HG03097 (cell line): ENCODE measurements at regions not wholly inside any gene's neighbourhood (a gene's known extent, or its start where the extent isn't known, plus 50 kb on each side); places are given as distances from the start of the nearest gene placed in this dataset.
"Not testable (repeated sequence)": the region's sequence is repeated elsewhere in the genome, so short reads cannot be mapped to it uniquely, and the experiment has no call there.

Experiments used
- ATAC-seq: cut with Tn5 transposase; IDR thresholded peaks from one replicate; pipeline ENCODE4 v1.9.1; 2021; ENCODE audit not compliant: unreplicated experiment, low FRiP score

- no peak for ATAC-seq
These were observed 95.6 kb downstream of the RRAGB start for GRCh38 chrX:55813150-55813549.

- no peak for ATAC-seq
These were observed 98.0 kb downstream of the RRAGB start for GRCh38 chrX:55815546-55815945.

GRCh38 chrX:55816023-55816422 is 98.5 kb downstream of the RRAGB start:
- ATAC-seq: no peak

GRCh38 chrX:55818673-55819375 is 101.3 kb downstream of the RRAGB start:
- ATAC-seq: no peak

- no peak for ATAC-seq
These were observed 121.9 kb downstream of the RRAGB start for GRCh38 chrX:55839485-55839884.

GRCh38 chrX:55841962-55842752 is 124.6 kb downstream of the RRAGB start:
- ATAC-seq: no peak

- not testable (repeated sequence) for ATAC-seq
These were observed 149.2 kb downstream of the RRAGB start for GRCh38 chrX:55866779-55867178.

GRCh38 chrX:55867181-55867651 is 149.7 kb downstream of the RRAGB start:
- ATAC-seq: peak; percentile 86

GRCh38 chrX:55867708-55868107 is 150.2 kb downstream of the RRAGB start:
- peak; percentile 55 for ATAC-seq

GRCh38 chrX:55874807-55875206 is 157.3 kb downstream of the RRAGB start:
- ATAC-seq: no peak

GRCh38 chrX:55883541-55883940 is 166.0 kb downstream of the RRAGB start:
- ATAC-seq: not testable (repeated sequence)

- peak; percentile 74 for ATAC-seq
These were observed 190.5 kb downstream of the RRAGB start for GRCh38 chrX:55907968-55908607.

- ATAC-seq: no peak
These were observed 191.2 kb downstream of the RRAGB start for GRCh38 chrX:55908661-55909212.

GRCh38 chrX:55919367-55920221 is 202.0 kb downstream of the RRAGB start:
- peak; percentile 91 for ATAC-seq

GRCh38 chrX:55924574-55924973 is 207.0 kb downstream of the RRAGB start:
- ATAC-seq: no peak

GRCh38 chrX:55928529-55928928 is 211.0 kb downstream of the RRAGB start:
- ATAC-seq: not testable (repeated sequence)
